PC-9 (cell line): ENCODE measurements at regions not wholly inside any gene's neighbourhood (a gene's known extent, or its start where the extent isn't known, plus 50 kb on each side); places are given as distances from the start of the nearest gene placed in this dataset.

ENCODE experiments used
- CTCF ChIP-seq: fragments of 200-600 bp; sonication (generic); conservative IDR thresholded peaks from 2 replicates; pipeline ENCODE4 v1.6.1; 2017; ENCODE audit warnings: mixed run types, antibody characterized with exemption, mild to moderate bottlenecking, moderate library complexity
- EZH2 ChIP-seq: fragments of 200-600 bp; sonication (generic); IDR thresholded peaks from 2 replicates; pipeline ENCODE4 v1.8.0; 2017; ENCODE audit warnings: antibody characterized with exemption, low read depth

DNA sequence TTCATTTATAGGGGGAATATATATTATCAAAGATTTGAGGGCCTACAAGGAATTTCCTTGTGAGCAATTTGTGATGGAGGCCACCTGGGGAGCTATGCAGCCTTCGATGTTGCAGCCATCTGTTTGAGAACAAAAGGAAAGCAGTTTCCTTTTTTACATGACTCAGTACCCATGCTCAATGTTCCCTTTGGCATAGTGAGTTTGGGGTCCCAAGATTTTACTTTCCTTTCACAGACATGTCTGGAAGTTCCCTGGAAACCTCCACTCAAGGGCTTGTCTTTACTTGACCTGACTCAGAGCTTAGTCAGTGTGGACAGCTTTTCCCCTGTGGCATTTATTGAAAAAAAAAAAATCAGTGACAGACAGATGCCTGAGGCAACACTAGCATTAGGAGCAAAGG, 73.5 kb upstream of the VIPR2 start:
- TF ChIP-seq CTCF (no peak), EZH2 (no peak)
